Neural progenitor cell (in vitro differentiated cells): ENCODE measurements at regions not wholly inside any gene's neighbourhood (a gene's known extent, or its start where the extent isn't known, plus 50 kb on each side); places are given as distances from the start of the nearest gene placed in this dataset.

Source experiments
- DNase-seq: peaks from one replicate; pipeline ENCODE4 v3.0.0-alpha.2; 2016; ENCODE audit warnings: low spot score
- H2AFZ ChIP-seq: fragments of 200-600 bp; sonication (generic); replicated peaks from 2 replicates; pipeline ENCODE4 v1.6.1; 2016; ENCODE audit warnings: antibody characterized with exemption
- H3F3A ChIP-seq: fragments of 200-600 bp; sonication (generic); 2 replicates; pipeline ENCODE4 v1.6.1; 2016; ENCODE audit warnings: antibody characterized with exemption, low read depth
- H3K27ac ChIP-seq: fragments of 200-600 bp; sonication (generic); 2 replicates; pipeline ENCODE4 v1.5.1; 2016; ENCODE audit warnings: mild to moderate bottlenecking
- H3K27me3 ChIP-seq: fragments of 200-600 bp; sonication (generic); 2 replicates; pipeline ENCODE4 v1.6.1; 2016; ENCODE audit warnings: mild to moderate bottlenecking, moderate library complexity
- H3K36me3 ChIP-seq: fragments of 200-600 bp; sonication (generic); 2 replicates; pipeline ENCODE4 v1.5.1; 2016
- H3K4me1 ChIP-seq: fragments of 200-600 bp; sonication (generic); 2 replicates; pipeline ENCODE4 v1.6.1; 2016; ENCODE audit warnings: mixed run types
- H3K4me2 ChIP-seq: fragments of 200-600 bp; sonication (generic); 2 replicates; pipeline ENCODE4 v1.6.1; 2016
- H3K4me3 ChIP-seq: fragments of 200-600 bp; sonication (generic); 2 replicates; pipeline ENCODE4 v1.5.1; 2016
- H3K79me2 ChIP-seq: fragments of 200-600 bp; sonication (generic); 2 replicates; pipeline ENCODE4 v1.6.1; 2016; ENCODE audit warnings: low read depth
- H3K9ac ChIP-seq: fragments of 200-600 bp; sonication (generic); 2 replicates; pipeline ENCODE4 v1.6.1; 2016
- H3K9me3 ChIP-seq: fragments of 200-600 bp; sonication (generic); 2 replicates; pipeline ENCODE4 v1.5.1; 2016; ENCODE audit warnings: low read depth
- H4K20me1 ChIP-seq: fragments of 200-600 bp; sonication (generic); 2 replicates; pipeline ENCODE4 v1.6.1; 2016; ENCODE audit warnings: low read depth
- H3K27ac Mint-ChIP-seq: 3 replicates; pipeline ENCODE4 v1.8.0; 2021; ENCODE audit warnings: mixed read lengths
- H3K27me3 Mint-ChIP-seq: 2 replicates; pipeline ENCODE4 v1.8.0; 2022; ENCODE audit warnings: low read depth, mild to moderate bottlenecking, inconsistent platforms, moderate library complexity, mixed read lengths; ENCODE audit not compliant: insufficient read depth
- H3K36me3 Mint-ChIP-seq: 3 replicates; pipeline ENCODE4 v1.8.0; 2021; ENCODE audit warnings: mixed read lengths
- H3K4me1 Mint-ChIP-seq: 3 replicates; pipeline ENCODE4 v1.8.0; 2021; ENCODE audit warnings: mixed read lengths
- H3K4me3 Mint-ChIP-seq: 3 replicates; pipeline ENCODE4 v1.8.0; 2021; ENCODE audit warnings: mild to moderate bottlenecking, moderate library complexity, mixed read lengths
- H3K9me3 Mint-ChIP-seq: 3 replicates; pipeline ENCODE4 v1.8.0; 2020; ENCODE audit warnings: mixed read lengths
- CTCF ChIP-seq: fragments of 200-600 bp; sonication (generic); IDR thresholded peaks from 2 replicates; pipeline ENCODE4 v1.5.1; 2017; ENCODE audit warnings: antibody characterized with exemption, mild to moderate bottlenecking
- EZH2 ChIP-seq: fragments of 200-600 bp; sonication (generic); IDR thresholded peaks from 2 replicates; pipeline ENCODE4 v1.6.1; 2017; ENCODE audit warnings: antibody characterized with exemption, mild to moderate bottlenecking, moderate library complexity
- EZH2phosphoT487 ChIP-seq: fragments of 200-600 bp; sonication (generic); IDR thresholded peaks from 2 replicates; pipeline ENCODE4 v1.6.1; 2017; ENCODE audit warnings: antibody characterized with exemption

GRCh38 chr5:34534523-34535103, 121.5 kb upstream of the RAI14 start:
- H3K4me1 Mint-ChIP-seq: no peaks in the 10 kb centered on the region
- no peaks in the 10 kb centered on the region for H4K20me1 ChIP-seq
- no peak overlapping the region for H2AFZ ChIP-seq
- H3K79me2 ChIP-seq: no peaks in the 10 kb centered on the region
- H3K4me3 Mint-ChIP-seq: no peak overlapping the region
- no peaks in the 10 kb centered on the region for H3K9me3 Mint-ChIP-seq
- no peaks in the 10 kb centered on the region for H3K36me3 Mint-ChIP-seq
- no peak for TF ChIP-seq EZH2
- no peak for TF ChIP-seq EZH2phosphoT487
- no peak for TF ChIP-seq CTCF
- no peaks in the 10 kb centered on the region for H3K27me3 ChIP-seq
- no peaks in the 10 kb centered on the region for H3F3A ChIP-seq
- no peaks in the 10 kb centered on the region for H3K9me3 ChIP-seq
- H3K27me3 Mint-ChIP-seq: peaks cover 8% of the 10 kb centered on the region
- no peak overlapping the region for H3K4me2 ChIP-seq
- no peak overlapping the region for H3K27ac ChIP-seq
- H3K4me1 ChIP-seq: no peaks in the 10 kb centered on the region
- no peak overlapping the region for H3K4me3 ChIP-seq
- H3K27ac Mint-ChIP-seq: no peak overlapping the region
- no peak for DNase-seq
- H3K9ac ChIP-seq: no peak overlapping the region
- no peaks in the 10 kb centered on the region for H3K36me3 ChIP-seq

GRCh38 chr5:34535433-34535832, 120.7 kb upstream of the RAI14 start:
- Histone ChIP-seq H3K9ac (no peak overlapping the region), H4K20me1 (no peaks in the 10 kb centered on the region), H3K9me3 (no peaks in the 10 kb centered on the region), H3F3A (no peaks in the 10 kb centered on the region), H3K4me3 (no peak overlapping the region), H3K36me3 (no peaks in the 10 kb centered on the region), H3K79me2 (no peaks in the 10 kb centered on the region), H3K4me1 (peaks cover 3% of the 10 kb centered on the region), H3K4me2 (no peak overlapping the region), H2AFZ (no peak overlapping the region), H3K27me3 (no peaks in the 10 kb centered on the region), H3K27ac (no peak overlapping the region)
- no peak for DNase-seq
- Mint-ChIP-seq H3K27ac (no peak overlapping the region), H3K4me3 (no peak overlapping the region), H3K9me3 (no peaks in the 10 kb centered on the region), H3K27me3 (peaks cover 7% of the 10 kb centered on the region), H3K36me3 (no peaks in the 10 kb centered on the region), H3K4me1 (no peaks in the 10 kb centered on the region)
- no peak for TF ChIP-seq CTCF

- H3K4me2 ChIP-seq: no peak overlapping the region
- no peaks in the 10 kb centered on the region for H3F3A ChIP-seq
- Mint-ChIP-seq H3K4me1 (no peaks in the 10 kb centered on the region), H3K9me3 (no peaks in the 10 kb centered on the region), H3K27me3 (peaks cover 5% of the 10 kb centered on the region), H3K27ac (no peak overlapping the region), H3K4me3 (no peak overlapping the region), H3K36me3 (no peaks in the 10 kb centered on the region)
- no peaks in the 10 kb centered on the region for H3K9me3 ChIP-seq
- H3K4me1 ChIP-seq: peaks cover 7% of the 10 kb centered on the region
- H3K36me3 ChIP-seq: no peaks in the 10 kb centered on the region
- H3K27me3 ChIP-seq: no peaks in the 10 kb centered on the region
- no peak overlapping the region for H3K4me3 ChIP-seq
- H2AFZ ChIP-seq: no peak overlapping the region
- H3K79me2 ChIP-seq: no peaks in the 10 kb centered on the region
- H4K20me1 ChIP-seq: no peaks in the 10 kb centered on the region
- H3K27ac ChIP-seq: no peak overlapping the region
- no peak for DNase-seq
- no peak for TF ChIP-seq EZH2phosphoT487
- no peak for TF ChIP-seq EZH2
- TF ChIP-seq CTCF: no peak
- H3K9ac ChIP-seq: no peak overlapping the region
Measured at GRCh38 chr5:34535944-34536623, 120.0 kb upstream of the RAI14 start.
